ENCODE measurements at regions not wholly inside any gene's neighbourhood (a gene's known extent, or its start where the extent isn't known, plus 50 kb on each side); places are given as distances from the start of the nearest gene placed in this dataset.

DNA sequence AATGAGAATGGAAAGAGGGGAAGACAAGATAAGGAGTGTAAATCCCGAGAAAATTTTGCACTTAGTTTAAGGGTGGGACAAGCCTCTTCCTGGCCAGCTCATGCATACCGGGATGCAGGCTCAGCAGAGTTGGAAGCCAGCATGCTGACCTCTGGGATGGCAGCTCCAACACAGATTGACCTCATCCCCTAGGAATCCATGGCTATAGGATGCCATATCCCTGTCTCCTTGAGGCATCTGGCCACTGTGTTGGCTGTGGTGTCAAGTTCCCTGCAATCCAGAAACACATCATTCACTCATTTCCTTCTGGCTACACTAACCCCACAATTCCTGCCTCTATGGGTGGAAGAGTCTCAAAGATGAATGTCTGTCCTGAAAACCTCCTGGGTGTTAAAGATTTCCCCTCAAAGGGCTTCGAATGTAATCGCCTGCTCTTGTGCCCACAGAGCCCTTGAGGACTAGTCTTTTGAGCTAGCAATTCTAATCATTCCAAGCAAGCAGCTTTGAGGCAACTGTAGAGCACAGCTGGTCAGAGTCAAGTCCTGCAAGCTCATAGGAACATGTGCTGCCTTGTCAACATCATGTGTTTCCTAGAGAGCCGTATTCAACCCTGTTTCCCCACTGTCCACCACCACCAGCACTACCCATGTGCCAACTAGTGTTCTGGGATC lies 141.4 kb downstream of the PMP22 start:
- TF ChIP-seq, protein P1, sequence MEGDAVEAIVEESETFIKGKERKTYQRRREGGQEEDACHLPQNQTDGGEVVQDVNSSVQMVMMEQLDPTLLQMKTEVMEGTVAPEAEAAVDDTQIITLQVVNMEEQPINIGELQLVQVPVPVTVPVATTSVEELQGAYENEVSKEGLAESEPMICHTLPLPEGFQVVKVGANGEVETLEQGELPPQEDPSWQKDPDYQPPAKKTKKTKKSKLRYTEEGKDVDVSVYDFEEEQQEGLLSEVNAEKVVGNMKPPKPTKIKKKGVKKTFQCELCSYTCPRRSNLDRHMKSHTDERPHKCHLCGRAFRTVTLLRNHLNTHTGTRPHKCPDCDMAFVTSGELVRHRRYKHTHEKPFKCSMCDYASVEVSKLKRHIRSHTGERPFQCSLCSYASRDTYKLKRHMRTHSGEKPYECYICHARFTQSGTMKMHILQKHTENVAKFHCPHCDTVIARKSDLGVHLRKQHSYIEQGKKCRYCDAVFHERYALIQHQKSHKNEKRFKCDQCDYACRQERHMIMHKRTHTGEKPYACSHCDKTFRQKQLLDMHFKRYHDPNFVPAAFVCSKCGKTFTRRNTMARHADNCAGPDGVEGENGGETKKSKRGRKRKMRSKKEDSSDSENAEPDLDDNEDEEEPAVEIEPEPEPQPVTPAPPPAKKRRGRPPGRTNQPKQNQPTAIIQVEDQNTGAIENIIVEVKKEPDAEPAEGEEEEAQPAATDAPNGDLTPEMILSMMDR (IDR thresholded peaks at IDR 0.05; ENCODE audit: low read length) = no peak
- TF ChIP-seq EZH2 (optimal IDR thresholded peaks at IDR 0.05; ENCODE audit: low read depth, low read length) = no peak
- TF ChIP-seq EZH2phosphoT487 (IDR thresholded peaks at IDR 0.05; ENCODE audit: low read length) = no peak
